Activated T-cell treated with anti-CD3 and anti-CD28 coated beads, Interleukin-2, amount 50 U/mL, for 24 hours (primary cell): ENCODE measurements at regions not wholly inside any gene's neighbourhood (a gene's known extent, or its start where the extent isn't known, plus 50 kb on each side); places are given as distances from the start of the nearest gene placed in this dataset.

Experiments used
- DNase-seq: peaks from one replicate; pipeline ENCODE4 v3.0.0-alpha.2; 2020
- H3K27ac Mint-ChIP-seq: 2 replicates; pipeline ENCODE4 v1.8.0; 2020; ENCODE audit warnings: mild to moderate bottlenecking, mixed read lengths
- H3K27me3 Mint-ChIP-seq: 2 replicates; pipeline ENCODE4 v1.8.0; 2020; ENCODE audit warnings: mixed read lengths
- H3K36me3 Mint-ChIP-seq: 2 replicates; pipeline ENCODE4 v1.8.0; 2020; ENCODE audit warnings: low read depth, mixed read lengths
- H3K4me1 Mint-ChIP-seq: 2 replicates; pipeline ENCODE4 v1.8.0; 2020; ENCODE audit warnings: low read depth, mixed read lengths
- H3K4me3 Mint-ChIP-seq: 2 replicates; pipeline ENCODE4 v1.8.0; 2020; ENCODE audit warnings: mild to moderate bottlenecking, moderate library complexity, mixed read lengths
- H3K9me3 Mint-ChIP-seq: 2 replicates; pipeline ENCODE4 v1.8.0; 2020; ENCODE audit warnings: mixed read lengths

DNA sequence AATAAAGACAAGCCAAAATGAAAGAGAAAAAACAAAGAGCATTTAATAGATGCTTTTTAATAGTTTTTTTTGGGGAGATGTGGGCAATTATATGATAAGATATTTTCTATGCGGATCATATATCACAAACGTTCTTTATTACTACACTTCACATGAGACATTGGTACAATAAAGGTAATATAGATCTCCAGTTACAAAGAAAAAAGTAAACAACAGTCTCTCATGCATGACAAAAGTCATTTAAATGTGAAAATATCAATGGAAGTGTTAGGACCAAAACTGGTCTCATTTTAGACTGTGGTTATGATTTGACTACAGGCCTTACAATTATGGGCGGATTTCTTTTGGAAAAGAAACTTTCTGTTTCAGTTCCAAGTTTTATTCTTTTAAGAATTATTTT, 687.0 kb downstream of the ADGRL2 start:
- DNase-seq = no peak
- H3K4me3 Mint-ChIP-seq = no peak overlapping the region
- no peaks in the 10 kb centered on the region for H3K36me3 Mint-ChIP-seq
- H3K27ac Mint-ChIP-seq = no peak overlapping the region
- no peaks in the 10 kb centered on the region for H3K9me3 Mint-ChIP-seq
- H3K27me3 Mint-ChIP-seq = no peaks in the 10 kb centered on the region
- no peaks in the 10 kb centered on the region for H3K4me1 Mint-ChIP-seq

- Mint-ChIP-seq H3K4me3 (no peak overlapping the region), H3K4me1 (no peaks in the 10 kb centered on the region), H3K27ac (no peak overlapping the region), H3K9me3 (no peaks in the 10 kb centered on the region), H3K27me3 (no peaks in the 10 kb centered on the region), H3K36me3 (no peaks in the 10 kb centered on the region)
- no peak for DNase-seq
These were observed 686.2 kb downstream of the ADGRL2 start for GRCh38 chr1:82486969-82487368.

GRCh38 chr1:82486468-82486867, 685.7 kb downstream of the ADGRL2 start:
- H3K9me3 Mint-ChIP-seq = no peaks in the 10 kb centered on the region
- H3K27me3 Mint-ChIP-seq = no peaks in the 10 kb centered on the region
- H3K36me3 Mint-ChIP-seq = no peaks in the 10 kb centered on the region
- no peaks in the 10 kb centered on the region for H3K4me1 Mint-ChIP-seq
- no peak overlapping the region for H3K4me3 Mint-ChIP-seq
- no peak for DNase-seq
- H3K27ac Mint-ChIP-seq = no peak overlapping the region

DNA sequence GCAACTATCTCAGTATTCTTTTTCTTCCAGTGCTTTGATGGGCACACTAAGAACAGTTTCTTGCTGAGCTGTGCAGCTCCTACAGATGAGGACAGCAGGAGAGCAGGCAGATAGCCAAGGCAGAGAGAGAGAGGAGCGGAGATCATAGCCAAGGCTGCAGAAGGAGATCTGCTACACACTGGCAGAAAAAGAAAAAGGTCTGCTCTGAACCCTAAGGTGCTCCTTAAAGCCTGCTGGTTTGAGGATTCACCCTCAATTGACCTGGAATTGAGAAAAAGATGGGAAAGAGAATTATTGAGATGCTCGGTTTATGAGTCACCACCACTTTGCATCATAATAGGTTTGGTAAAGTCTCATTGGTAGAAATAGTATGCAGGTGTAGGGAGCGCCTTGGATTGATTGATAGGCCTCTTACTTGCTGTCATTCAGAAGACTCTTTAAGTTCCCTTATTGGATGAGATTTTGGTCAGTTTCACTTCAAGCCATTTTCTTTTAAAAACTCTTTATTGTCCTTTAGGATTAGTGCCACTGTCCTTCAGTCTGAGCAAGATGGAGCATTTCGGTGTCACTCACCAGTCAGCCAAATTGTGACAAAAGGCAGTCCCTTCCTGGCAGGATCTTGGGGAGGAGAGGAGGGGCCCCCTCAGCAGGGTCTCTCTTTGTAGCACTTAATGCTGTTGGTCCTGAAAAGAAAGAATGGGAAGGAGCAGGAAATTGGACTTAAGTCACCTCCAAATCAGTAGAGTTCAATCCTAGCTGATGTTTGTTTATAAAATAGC, 685.0 kb downstream of the ADGRL2 start:
- H3K4me3 Mint-ChIP-seq = no peak overlapping the region
- no peaks in the 10 kb centered on the region for H3K36me3 Mint-ChIP-seq
- no peaks in the 10 kb centered on the region for H3K27me3 Mint-ChIP-seq
- no peaks in the 10 kb centered on the region for H3K9me3 Mint-ChIP-seq
- no peaks in the 10 kb centered on the region for H3K4me1 Mint-ChIP-seq
- no peak for DNase-seq
- H3K27ac Mint-ChIP-seq = no peak overlapping the region

- Mint-ChIP-seq H3K36me3 (no peaks in the 10 kb centered on the region), H3K4me1 (no peaks in the 10 kb centered on the region)
- DNase-seq = no peak
These were observed 682.4 kb downstream of the ADGRL2 start for GRCh38 chr1:82483146-82483545.

DNA sequence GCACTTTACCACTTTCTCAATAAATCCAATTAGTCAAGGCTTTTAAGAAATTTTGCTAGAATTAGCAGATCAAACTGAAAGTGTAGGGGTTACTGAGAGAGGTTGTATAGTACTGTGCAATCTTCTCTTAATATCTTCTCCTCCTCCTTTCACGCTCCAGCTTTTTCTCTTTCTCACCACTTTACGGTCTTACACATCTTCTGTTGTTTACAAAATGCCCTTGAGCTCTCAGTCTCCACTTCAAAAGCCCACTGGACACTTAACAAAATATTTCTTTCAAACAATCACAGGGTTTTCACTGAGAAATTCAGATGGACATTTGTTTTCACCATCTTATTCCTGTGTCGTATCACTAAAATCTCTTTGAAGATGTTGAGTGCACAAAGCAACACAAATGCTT, 678.2 kb downstream of the ADGRL2 start:
- peaks cover 7% of the 10 kb centered on the region for H3K9me3 Mint-ChIP-seq
- no peak overlapping the region for H3K4me3 Mint-ChIP-seq
- H3K36me3 Mint-ChIP-seq = no peaks in the 10 kb centered on the region
- H3K27ac Mint-ChIP-seq = no peak overlapping the region
- no peaks in the 10 kb centered on the region for H3K4me1 Mint-ChIP-seq
- DNase-seq = no peak
- no peaks in the 10 kb centered on the region for H3K27me3 Mint-ChIP-seq

More at GRCh38 chr1:82483146-82483545, 682.4 kb downstream of the ADGRL2 start:
- Mint-ChIP-seq H3K9me3 (no peaks in the 10 kb centered on the region), H3K4me3 (no peak overlapping the region), H3K27me3 (no peaks in the 10 kb centered on the region), H3K27ac (no peak overlapping the region)

GRCh38 chr1:82472489-82473131, 671.9 kb downstream of the ADGRL2 start:
- no peaks in the 10 kb centered on the region for H3K27me3 Mint-ChIP-seq
- H3K4me1 Mint-ChIP-seq = no peaks in the 10 kb centered on the region
- no peak for DNase-seq
- H3K4me3 Mint-ChIP-seq = no peak overlapping the region
- peaks cover 13% of the 10 kb centered on the region for H3K9me3 Mint-ChIP-seq
- H3K27ac Mint-ChIP-seq = no peak overlapping the region
- no peaks in the 10 kb centered on the region for H3K36me3 Mint-ChIP-seq

DNA sequence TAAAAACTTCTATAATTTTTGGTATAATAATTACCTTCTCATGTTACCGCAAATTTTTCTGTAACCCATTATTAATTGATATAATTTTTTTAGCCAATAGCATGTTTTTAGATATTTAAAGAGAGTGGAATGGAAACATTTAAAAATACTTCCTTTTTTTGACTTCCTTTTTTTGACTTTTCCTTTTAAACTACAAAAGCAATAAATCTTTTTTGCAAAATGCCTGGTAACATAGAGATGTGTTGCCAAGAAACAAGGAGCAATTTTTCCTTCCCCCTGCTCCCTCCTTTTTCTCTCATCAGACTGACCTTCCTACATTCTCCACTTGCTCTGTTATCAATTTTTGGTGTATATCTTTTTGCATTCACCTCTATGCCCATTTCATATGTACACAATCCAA, 666.2 kb downstream of the ADGRL2 start:
- Mint-ChIP-seq H3K4me3 (no peak overlapping the region), H3K9me3 (peaks cover 3% of the 10 kb centered on the region), H3K27ac (no peak overlapping the region), H3K4me1 (no peaks in the 10 kb centered on the region), H3K36me3 (no peaks in the 10 kb centered on the region), H3K27me3 (no peaks in the 10 kb centered on the region)
- DNase-seq = no peak

- Mint-ChIP-seq H3K4me3 (no peak overlapping the region), H3K4me1 (no peaks in the 10 kb centered on the region), H3K36me3 (no peaks in the 10 kb centered on the region), H3K9me3 (peaks cover 3% of the 10 kb centered on the region), H3K27ac (no peak overlapping the region), H3K27me3 (no peaks in the 10 kb centered on the region)
- no peak for DNase-seq
These were observed 665.7 kb downstream of the ADGRL2 start for GRCh38 chr1:82466416-82466815.

DNA sequence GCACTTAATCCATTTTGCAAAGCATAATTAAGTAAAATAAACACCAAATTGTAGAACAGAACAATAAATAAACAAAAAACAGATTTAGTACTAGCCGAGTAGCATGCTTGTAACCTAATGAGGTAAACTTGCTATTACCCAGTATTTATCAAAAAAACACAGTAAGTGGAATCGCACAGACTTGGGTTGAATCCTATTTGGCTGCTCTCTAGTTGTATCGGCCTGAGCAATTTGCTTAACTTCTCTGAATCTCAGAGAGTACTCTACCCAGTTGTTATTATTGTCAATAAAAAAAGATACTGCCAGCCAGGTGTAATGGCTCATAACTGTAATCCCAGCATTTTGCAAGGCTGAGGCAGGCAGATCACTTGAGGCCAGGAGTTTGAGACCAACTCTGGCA, 664.3 kb downstream of the ADGRL2 start:
- Mint-ChIP-seq H3K4me3 (no peak overlapping the region), H3K4me1 (no peaks in the 10 kb centered on the region), H3K36me3 (no peaks in the 10 kb centered on the region), H3K27me3 (no peaks in the 10 kb centered on the region), H3K9me3 (peaks cover 3% of the 10 kb centered on the region), H3K27ac (no peak overlapping the region)
- no peak for DNase-seq

DNA sequence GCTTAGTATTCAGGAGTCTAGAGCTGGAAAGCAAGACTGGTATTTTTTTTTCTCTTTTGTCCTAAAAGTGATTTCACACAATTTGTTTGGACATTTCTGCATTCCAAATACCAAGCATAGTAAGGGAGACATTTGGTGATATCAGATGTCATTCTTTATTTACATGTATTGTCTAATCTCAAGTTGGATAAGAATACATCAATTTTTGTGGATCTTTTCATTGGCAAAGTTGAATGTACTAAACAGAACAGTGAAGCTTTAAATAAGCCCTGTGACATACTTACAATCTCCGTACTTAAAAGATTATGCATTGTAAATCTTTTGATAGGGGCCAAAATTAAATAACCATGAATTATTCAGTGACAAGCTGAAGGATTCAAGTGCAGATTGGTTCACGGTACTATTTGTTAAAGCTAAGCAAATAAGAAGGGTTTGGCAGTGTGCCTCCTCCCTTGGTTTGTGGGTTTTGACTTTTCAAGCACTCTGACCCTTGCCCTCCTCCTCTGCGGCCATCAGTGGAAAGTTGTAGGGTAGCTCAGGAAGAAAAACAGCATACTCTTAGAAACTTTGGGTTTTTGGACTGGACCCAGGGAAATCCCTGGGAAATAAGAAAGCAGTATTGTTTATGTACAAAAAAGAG, 663.7 kb downstream of the ADGRL2 start:
- no peak for DNase-seq
- Mint-ChIP-seq H3K27ac (no peak overlapping the region), H3K4me3 (no peak overlapping the region)

GRCh38 chr1:82463951-82464350, 663.2 kb downstream of the ADGRL2 start:
- Mint-ChIP-seq H3K4me3 (no peak overlapping the region), H3K4me1 (no peaks in the 10 kb centered on the region), H3K27ac (no peak overlapping the region), H3K9me3 (no peaks in the 10 kb centered on the region), H3K27me3 (no peaks in the 10 kb centered on the region), H3K36me3 (no peaks in the 10 kb centered on the region)
- DNase-seq = no peak

More for the DNA sequence above, 663.7 kb downstream of the ADGRL2 start:
- Mint-ChIP-seq H3K27me3 (no peaks in the 10 kb centered on the region), H3K9me3 (peaks cover 3% of the 10 kb centered on the region), H3K4me1 (no peaks in the 10 kb centered on the region), H3K36me3 (no peaks in the 10 kb centered on the region)

- DNase-seq = no peak
- no peaks in the 10 kb centered on the region for H3K4me1 Mint-ChIP-seq
- H3K36me3 Mint-ChIP-seq = no peaks in the 10 kb centered on the region
- no peak overlapping the region for H3K4me3 Mint-ChIP-seq
- no peak overlapping the region for H3K27ac Mint-ChIP-seq
- H3K9me3 Mint-ChIP-seq = peaks cover 4% of the 10 kb centered on the region
- H3K27me3 Mint-ChIP-seq = no peaks in the 10 kb centered on the region
These were observed 661.6 kb downstream of the ADGRL2 start for GRCh38 chr1:82462366-82462765.

GRCh38 chr1:82455342-82455741, 654.6 kb downstream of the ADGRL2 start:
- no peak overlapping the region for H3K27ac Mint-ChIP-seq
- H3K4me1 Mint-ChIP-seq = peaks cover 3% of the 10 kb centered on the region
- H3K9me3 Mint-ChIP-seq = peaks cover 8% of the 10 kb centered on the region
- no peaks in the 10 kb centered on the region for H3K27me3 Mint-ChIP-seq
- no peak overlapping the region for H3K4me3 Mint-ChIP-seq
- DNase-seq = no peak
- no peaks in the 10 kb centered on the region for H3K36me3 Mint-ChIP-seq

- peaks cover 3% of the 10 kb centered on the region for H3K4me1 Mint-ChIP-seq
- no peaks in the 10 kb centered on the region for H3K27me3 Mint-ChIP-seq
- H3K4me3 Mint-ChIP-seq = no peak overlapping the region
- H3K36me3 Mint-ChIP-seq = no peaks in the 10 kb centered on the region
- H3K27ac Mint-ChIP-seq = no peak overlapping the region
- peaks cover 8% of the 10 kb centered on the region for H3K9me3 Mint-ChIP-seq
- no peak for DNase-seq
These were observed 653.7 kb downstream of the ADGRL2 start for GRCh38 chr1:82454431-82454830.
